ENCODE measurements at regions not wholly inside any gene's neighbourhood (a gene's known extent, or its start where the extent isn't known, plus 50 kb on each side); places are given as distances from the start of the nearest gene placed in this dataset.

DNA sequence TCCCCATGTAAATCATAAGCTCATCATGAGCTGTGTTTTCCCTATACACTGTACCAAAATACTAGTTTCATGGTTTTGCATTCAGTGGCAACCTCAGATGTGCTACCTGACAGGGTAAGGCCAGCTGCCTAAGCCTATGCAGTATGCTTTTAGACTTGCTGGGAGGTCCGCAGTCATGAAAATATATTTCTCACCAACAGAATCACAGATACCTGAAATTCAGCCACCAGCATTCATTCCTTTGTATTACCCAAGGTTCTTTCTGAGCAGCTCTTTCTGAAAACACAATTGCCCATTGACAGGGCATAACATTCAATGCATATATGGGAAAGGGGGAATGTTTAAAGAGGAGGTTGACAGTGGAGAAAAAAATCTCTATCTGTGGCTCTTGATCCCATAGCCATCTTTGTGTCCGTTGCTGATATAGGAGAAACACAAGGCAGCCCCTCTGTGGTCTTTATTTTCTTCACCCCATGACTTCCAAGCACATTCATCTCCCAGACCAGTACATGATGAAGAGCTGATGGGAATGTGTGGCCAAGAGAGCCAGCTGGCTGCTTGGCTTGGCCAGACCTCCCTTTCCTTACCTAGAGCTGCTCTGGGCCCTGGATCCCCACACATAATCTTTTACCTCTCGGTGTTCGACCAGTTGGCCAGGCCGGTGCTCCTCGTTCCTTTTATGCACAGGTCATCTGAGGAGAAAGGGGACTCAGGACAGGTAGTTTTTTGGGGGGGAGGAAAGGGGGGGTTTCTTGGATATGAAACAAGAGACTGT lies 162.9 kb downstream of the KCNA5 start:
- TF ChIP-seq, protein P1, sequence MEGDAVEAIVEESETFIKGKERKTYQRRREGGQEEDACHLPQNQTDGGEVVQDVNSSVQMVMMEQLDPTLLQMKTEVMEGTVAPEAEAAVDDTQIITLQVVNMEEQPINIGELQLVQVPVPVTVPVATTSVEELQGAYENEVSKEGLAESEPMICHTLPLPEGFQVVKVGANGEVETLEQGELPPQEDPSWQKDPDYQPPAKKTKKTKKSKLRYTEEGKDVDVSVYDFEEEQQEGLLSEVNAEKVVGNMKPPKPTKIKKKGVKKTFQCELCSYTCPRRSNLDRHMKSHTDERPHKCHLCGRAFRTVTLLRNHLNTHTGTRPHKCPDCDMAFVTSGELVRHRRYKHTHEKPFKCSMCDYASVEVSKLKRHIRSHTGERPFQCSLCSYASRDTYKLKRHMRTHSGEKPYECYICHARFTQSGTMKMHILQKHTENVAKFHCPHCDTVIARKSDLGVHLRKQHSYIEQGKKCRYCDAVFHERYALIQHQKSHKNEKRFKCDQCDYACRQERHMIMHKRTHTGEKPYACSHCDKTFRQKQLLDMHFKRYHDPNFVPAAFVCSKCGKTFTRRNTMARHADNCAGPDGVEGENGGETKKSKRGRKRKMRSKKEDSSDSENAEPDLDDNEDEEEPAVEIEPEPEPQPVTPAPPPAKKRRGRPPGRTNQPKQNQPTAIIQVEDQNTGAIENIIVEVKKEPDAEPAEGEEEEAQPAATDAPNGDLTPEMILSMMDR (IDR thresholded peaks at IDR 0.05; ENCODE audit: insufficient read depth, low read depth, low read length, missing control alignments): no peak
- DNase-seq (ENCODE audit: low read depth): no peak
- no peak overlapping the region for H3K4me3 ChIP-seq (ENCODE audit: low read depth, low read length)

DNA sequence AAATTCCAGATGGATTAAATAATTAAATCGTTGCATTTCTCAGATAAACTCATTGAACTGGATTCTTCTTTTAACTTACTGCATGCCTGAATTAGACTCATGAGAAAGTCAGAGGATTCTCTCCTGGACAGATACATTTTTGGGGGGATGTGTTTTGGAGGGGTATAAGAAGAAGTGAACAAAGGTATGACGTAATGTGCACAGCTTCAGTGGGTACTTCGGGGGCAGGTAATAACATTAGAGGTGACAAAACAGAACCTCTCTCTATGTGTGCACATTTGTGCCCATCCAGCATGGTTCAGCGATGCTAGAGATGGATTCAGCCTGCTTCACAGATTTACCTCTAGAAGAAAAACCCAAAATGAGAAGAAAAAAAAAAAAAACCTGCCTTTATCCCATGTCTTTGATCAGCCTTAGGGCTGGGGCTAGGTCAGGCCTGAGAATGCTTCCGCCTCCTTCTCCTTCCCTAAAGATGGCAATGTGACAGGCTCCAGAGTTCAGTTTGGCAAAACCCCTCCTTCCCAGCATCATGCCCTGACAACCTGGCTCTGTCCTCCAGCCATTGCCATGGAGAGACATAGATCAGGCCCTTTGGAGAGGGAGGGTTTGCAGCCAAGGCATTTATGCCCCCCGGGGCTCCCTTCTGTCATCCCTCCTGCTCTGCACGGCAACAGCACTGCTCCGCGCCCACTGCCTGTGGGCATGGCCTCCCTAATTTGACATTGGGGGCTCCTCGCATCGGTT lies 166.7 kb downstream of the KCNA5 start:
- TF ChIP-seq, protein P1 (IDR thresholded peaks at IDR 0.05; ENCODE audit: insufficient read depth, low read depth, low read length, missing control alignments): no peak
- no peak for DNase-seq (ENCODE audit: low read depth)
- no peak overlapping the region for H3K4me3 ChIP-seq (ENCODE audit: low read depth, low read length)

DNA sequence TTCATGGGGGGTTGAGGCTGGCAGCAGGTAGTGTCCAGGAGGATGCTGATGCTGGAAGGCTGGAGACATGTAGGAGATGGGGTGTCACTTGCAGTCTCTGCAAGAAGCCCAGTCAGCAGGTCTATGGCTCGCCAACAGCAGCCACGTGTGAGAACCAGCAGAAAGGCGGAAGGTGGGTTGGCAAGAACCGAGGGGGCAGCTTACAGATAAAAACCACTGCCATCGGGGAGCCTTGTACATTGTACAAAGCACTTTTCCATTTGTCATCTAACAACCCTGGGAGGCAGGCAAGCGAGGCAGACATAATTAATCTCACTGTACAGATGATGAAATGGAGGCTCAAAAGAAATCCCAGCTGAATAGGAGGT lies 167.2 kb downstream of the KCNA5 start:
- no peak overlapping the region for H3K4me3 ChIP-seq (ENCODE audit: low read depth, low read length)
- DNase-seq (ENCODE audit: low read depth): no peak
- TF ChIP-seq, protein P1 (IDR thresholded peaks at IDR 0.05; ENCODE audit: insufficient read depth, low read depth, low read length, missing control alignments): no peak

DNA sequence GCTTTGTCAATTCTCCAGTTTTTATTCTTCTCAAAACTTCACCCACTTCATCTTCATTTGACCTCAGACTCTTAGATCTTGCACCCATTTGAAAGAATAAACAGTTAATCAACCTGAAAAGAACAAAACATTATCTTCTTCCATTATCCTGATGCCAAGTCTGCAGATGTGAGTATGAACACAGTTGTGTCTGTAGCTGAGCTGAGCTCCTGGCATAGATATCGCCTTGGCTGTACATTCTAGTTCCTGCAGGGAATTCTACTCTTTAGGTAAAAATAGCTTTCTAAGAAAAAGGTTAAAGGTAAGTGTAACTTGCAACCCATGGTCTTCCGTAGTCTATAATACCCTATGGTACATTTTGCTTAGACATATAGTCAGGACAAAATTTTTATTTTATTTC lies 169.7 kb downstream of the KCNA5 start:
- H3K4me3 ChIP-seq (ENCODE audit: low read depth, low read length): no peak overlapping the region
- TF ChIP-seq, protein P1 (IDR thresholded peaks at IDR 0.05; ENCODE audit: insufficient read depth, low read depth, low read length, missing control alignments): no peak

DNA sequence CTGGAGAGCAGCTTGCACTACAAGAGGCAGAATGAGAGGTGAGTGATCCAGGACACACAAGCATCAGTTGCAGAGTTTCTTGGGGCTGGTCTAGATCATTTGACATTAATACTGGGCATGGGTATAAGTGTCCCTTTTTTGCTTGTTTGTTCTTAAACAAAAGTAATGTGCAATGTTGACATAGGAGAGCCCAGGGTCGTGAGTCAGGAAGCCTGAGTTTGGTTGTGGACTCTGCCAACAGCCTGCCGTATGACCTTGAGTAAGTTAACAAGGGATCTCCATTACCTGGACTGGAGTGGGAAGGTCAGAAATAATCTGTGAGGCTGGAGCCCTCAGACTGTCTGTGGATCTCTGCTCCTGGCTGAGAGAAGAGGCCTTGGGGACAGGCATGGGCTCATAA lies 170.3 kb downstream of the KCNA5 start:
- no peak for DNase-seq (ENCODE audit: low read depth)
- TF ChIP-seq, protein P1 (IDR thresholded peaks at IDR 0.05; ENCODE audit: insufficient read depth, low read depth, low read length, missing control alignments): no peak
- no peak overlapping the region for H3K4me3 ChIP-seq (ENCODE audit: low read depth, low read length)

More for the DNA sequence above, 169.7 kb downstream of the KCNA5 start:
- DNase-seq (ENCODE audit: low read depth): no peak

DNA sequence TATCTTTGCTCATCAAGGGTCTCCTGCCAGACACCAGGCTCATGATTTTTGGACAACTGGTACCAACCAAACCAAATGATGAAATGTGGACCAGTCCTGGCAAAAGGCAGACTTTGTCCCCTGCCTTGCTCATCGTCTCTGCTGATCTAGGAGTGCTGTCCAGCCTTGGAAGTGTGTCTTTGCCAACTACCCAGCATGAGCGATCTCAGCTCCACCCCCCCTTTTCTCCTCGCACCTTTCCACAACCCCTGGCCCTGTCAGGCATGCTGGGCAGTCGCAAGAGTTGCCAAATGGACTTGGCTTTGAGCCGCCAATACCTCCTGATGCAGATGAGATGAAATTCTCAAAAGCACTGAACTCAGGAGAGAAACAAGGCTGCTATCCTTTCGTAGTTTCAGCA lies 174.3 kb downstream of the KCNA5 start:
- no peak for DNase-seq (ENCODE audit: low read depth)
- TF ChIP-seq, protein P1 (IDR thresholded peaks at IDR 0.05; ENCODE audit: insufficient read depth, low read depth, low read length, missing control alignments): no peak
- no peak overlapping the region for H3K4me3 ChIP-seq (ENCODE audit: low read depth, low read length)

Data from GM12865 (cell line).